Peyer's patch (tissue), 4 donors: ENCODE measurements at regions not wholly inside any gene's neighbourhood (a gene's known extent, or its start where the extent isn't known, plus 50 kb on each side); places are given as distances from the start of the nearest gene placed in this dataset.

Experiments
- POLR2A ChIP-seq, 2 donors: fragments of 450-650 bp; IDR thresholded peaks; one replicate each; pipeline ENCODE4 v1.5.1; 2017; ENCODE audit warnings: antibody characterized with exemption in 2 of 2, mild to moderate bottlenecking in 2 of 2, moderate library complexity in 2 of 2
- TF ChIP-seq, protein P1 (sequence below), 6 experiments: fragments of 450-650 bp in 4 of 6; fragments of 200-600 bp in 2 of 6; sonication (generic) in 1 of 6; IDR thresholded peaks; one replicate each; pipeline ENCODE4 v1.5.1; 2017 to 2019; ENCODE audit warnings: antibody characterized with exemption in 6 of 6, mild to moderate bottlenecking in 3 of 6, moderate library complexity in 1 of 6

DNA sequence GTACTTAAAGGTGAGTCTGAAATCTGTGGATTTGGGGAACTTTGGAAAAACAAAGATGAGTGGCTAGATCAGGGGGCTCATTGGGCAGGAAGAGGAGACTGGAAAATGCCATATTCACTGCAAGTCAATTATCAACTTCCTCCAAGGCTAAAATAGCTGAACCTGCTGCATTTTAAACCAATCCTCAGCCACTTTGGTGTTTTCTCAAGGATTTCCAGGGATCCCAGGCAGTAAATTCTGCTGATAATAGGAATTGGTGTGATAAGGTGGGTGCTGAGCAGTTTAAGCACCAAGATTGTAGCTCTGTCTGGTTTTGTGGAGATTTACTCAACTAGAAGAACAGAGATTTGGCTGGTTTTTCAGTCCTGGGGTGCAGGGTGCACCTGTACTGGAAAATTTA is 153.9 kb upstream of the CAMK1G start:
- TF ChIP-seq, protein P1, sequence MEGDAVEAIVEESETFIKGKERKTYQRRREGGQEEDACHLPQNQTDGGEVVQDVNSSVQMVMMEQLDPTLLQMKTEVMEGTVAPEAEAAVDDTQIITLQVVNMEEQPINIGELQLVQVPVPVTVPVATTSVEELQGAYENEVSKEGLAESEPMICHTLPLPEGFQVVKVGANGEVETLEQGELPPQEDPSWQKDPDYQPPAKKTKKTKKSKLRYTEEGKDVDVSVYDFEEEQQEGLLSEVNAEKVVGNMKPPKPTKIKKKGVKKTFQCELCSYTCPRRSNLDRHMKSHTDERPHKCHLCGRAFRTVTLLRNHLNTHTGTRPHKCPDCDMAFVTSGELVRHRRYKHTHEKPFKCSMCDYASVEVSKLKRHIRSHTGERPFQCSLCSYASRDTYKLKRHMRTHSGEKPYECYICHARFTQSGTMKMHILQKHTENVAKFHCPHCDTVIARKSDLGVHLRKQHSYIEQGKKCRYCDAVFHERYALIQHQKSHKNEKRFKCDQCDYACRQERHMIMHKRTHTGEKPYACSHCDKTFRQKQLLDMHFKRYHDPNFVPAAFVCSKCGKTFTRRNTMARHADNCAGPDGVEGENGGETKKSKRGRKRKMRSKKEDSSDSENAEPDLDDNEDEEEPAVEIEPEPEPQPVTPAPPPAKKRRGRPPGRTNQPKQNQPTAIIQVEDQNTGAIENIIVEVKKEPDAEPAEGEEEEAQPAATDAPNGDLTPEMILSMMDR (IDR thresholded peaks at IDR 0.05) = no peak
- no peak for TF ChIP-seq POLR2A (IDR thresholded peaks at IDR 0.05)
